KMS-11 (cell line): ENCODE measurements at regions not wholly inside any gene's neighbourhood (a gene's known extent, or its start where the extent isn't known, plus 50 kb on each side); places are given as distances from the start of the nearest gene placed in this dataset.

Experiments used
- H2AFZ ChIP-seq: fragments of 200-600 bp; sonication (generic); 2 replicates; pipeline ENCODE4 v1.6.1; 2016; ENCODE audit warnings: antibody characterized with exemption, mixed run types, low read depth
- H3K27ac ChIP-seq: fragments of 200-600 bp; sonication (generic); 2 replicates; pipeline ENCODE4 v1.6.1; 2016; ENCODE audit warnings: mild to moderate bottlenecking, mixed run types
- H3K27me3 ChIP-seq: fragments of 200-600 bp; sonication (generic); 2 replicates; pipeline ENCODE4 v1.6.1; 2017; ENCODE audit warnings: mild to moderate bottlenecking, low read depth, mixed run types, moderate library complexity; ENCODE audit not compliant: insufficient read depth
- H3K36me3 ChIP-seq: fragments of 200-600 bp; sonication (generic); 2 replicates; pipeline ENCODE4 v1.6.1; 2017; ENCODE audit warnings: mild to moderate bottlenecking, mixed run types; ENCODE audit not compliant: insufficient read depth
- H3K4me1 ChIP-seq: fragments of 200-600 bp; sonication (generic); 2 replicates; pipeline ENCODE4 v1.6.1; 2016; ENCODE audit warnings: mild to moderate bottlenecking, low read depth, mixed run types; ENCODE audit not compliant: poor library complexity, severe bottlenecking
- H3K4me2 ChIP-seq: fragments of 200-600 bp; sonication (generic); 2 replicates; pipeline ENCODE4 v1.7.0; 2016; ENCODE audit warnings: mild to moderate bottlenecking, mixed run types
- H3K4me3 ChIP-seq: fragments of 200-600 bp; sonication (generic); IDR thresholded peaks from 2 replicates; pipeline ENCODE4 v1.6.1; 2017; ENCODE audit warnings: low read depth, low read length, mixed read lengths; ENCODE audit not compliant: insufficient read depth
- H3K79me2 ChIP-seq: fragments of 200-600 bp; sonication (generic); 2 replicates; pipeline ENCODE4 v1.6.1; 2016; ENCODE audit warnings: low read depth, mixed run types; ENCODE audit not compliant: insufficient read depth
- H3K9ac ChIP-seq: fragments of 200-600 bp; sonication (generic); 2 replicates; pipeline ENCODE4 v1.6.1; 2016; ENCODE audit warnings: mild to moderate bottlenecking, mixed run types
- H4K20me1 ChIP-seq: fragments of 200-600 bp; sonication (generic); 2 replicates; pipeline ENCODE4 v1.6.1; 2016; ENCODE audit warnings: mild to moderate bottlenecking, mixed run types; ENCODE audit not compliant: insufficient read depth
- CTCF ChIP-seq: fragments of 200-600 bp; sonication (generic); conservative IDR thresholded peaks from 2 replicates; pipeline ENCODE4 v1.6.1; 2017; ENCODE audit warnings: low read depth, mild to moderate bottlenecking, antibody characterized with exemption, low read length, moderate library complexity, mixed read lengths

- TF ChIP-seq CTCF = no peak
- H4K20me1 ChIP-seq = no peaks in the 10 kb centered on the region
- no peaks in the 10 kb centered on the region for H3K4me1 ChIP-seq
- no peaks in the 10 kb centered on the region for H3K79me2 ChIP-seq
- no peaks in the 10 kb centered on the region for H3K36me3 ChIP-seq
- no peak overlapping the region for H3K9ac ChIP-seq
- no peak overlapping the region for H3K4me2 ChIP-seq
- H3K27ac ChIP-seq = no peak overlapping the region
- H2AFZ ChIP-seq = no peak overlapping the region
- H3K4me3 ChIP-seq = no peak overlapping the region
- H3K27me3 ChIP-seq = peaks cover 2% of the 10 kb centered on the region; the same call in 1 of the 2 replicates
Measured at GRCh38 chr22:26974914-26975803, 317.8 kb downstream of the MIAT start.

DNA sequence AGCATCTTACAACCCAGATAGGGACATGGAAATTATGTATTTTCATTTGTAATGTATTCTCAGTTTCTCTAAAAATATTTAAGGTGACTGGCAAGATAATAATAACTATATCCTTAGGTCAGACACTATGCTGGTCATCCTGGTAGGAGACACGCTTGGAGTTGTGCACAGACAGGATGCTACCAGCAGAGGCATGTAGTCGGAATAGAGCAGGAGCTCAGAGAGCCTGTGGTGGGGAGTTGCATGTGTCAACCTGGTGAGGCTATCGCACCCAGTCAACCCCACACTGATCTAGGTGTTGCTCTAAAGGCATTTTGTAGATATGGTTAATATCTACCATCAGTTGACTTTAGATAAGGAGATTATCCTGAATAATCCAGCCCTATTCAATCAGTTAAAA, 318.5 kb downstream of the MIAT start:
- Histone ChIP-seq H3K79me2 (no peaks in the 10 kb centered on the region), H3K4me1 (no peaks in the 10 kb centered on the region), H3K4me2 (no peak overlapping the region), H3K9ac (no peak overlapping the region), H3K4me3 (no peak overlapping the region), H2AFZ (no peak overlapping the region), H4K20me1 (no peaks in the 10 kb centered on the region), H3K27me3 (peaks cover 2% of the 10 kb centered on the region; the same call in 1 of the 2 replicates), H3K36me3 (no peaks in the 10 kb centered on the region), H3K27ac (no peak overlapping the region)
- TF ChIP-seq CTCF = no peak

GRCh38 chr22:26977741-26978376, 320.5 kb downstream of the MIAT start:
- Histone ChIP-seq H3K4me2 (no peak overlapping the region), H4K20me1 (no peaks in the 10 kb centered on the region), H3K27ac (no peak overlapping the region), H3K27me3 (no peaks in the 10 kb centered on the region; the same call in 1 of the 2 replicates), H3K36me3 (no peaks in the 10 kb centered on the region), H3K4me3 (no peak overlapping the region), H3K9ac (no peak overlapping the region), H2AFZ (no peak overlapping the region), H3K79me2 (no peaks in the 10 kb centered on the region), H3K4me1 (no peaks in the 10 kb centered on the region)
- TF ChIP-seq CTCF = no peak

DNA sequence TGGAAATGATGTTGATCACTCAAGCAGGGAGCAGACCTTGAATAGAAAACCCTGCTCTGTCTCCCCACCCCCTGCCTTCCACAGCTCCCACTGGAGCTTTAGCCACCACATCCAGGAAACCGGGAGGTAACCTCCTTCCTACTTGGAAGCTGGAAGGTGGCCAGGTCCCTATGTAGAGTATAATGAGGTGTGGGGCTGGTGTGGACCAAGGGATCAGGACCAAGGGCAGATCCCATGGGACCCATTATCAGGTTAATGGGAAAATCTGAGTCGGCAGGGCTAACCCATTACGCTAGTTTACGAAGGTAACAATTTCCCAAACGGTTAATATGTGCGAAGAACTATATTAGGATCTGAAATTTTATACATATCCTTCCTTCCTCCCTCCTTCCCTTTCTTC, 321.9 kb downstream of the MIAT start:
- Histone ChIP-seq H4K20me1 (no peaks in the 10 kb centered on the region), H3K79me2 (no peaks in the 10 kb centered on the region), H3K27ac (no peak overlapping the region), H3K4me3 (no peak overlapping the region), H3K36me3 (no peaks in the 10 kb centered on the region), H3K27me3 (no peaks in the 10 kb centered on the region; the same call in 1 of the 2 replicates), H3K4me2 (no peak overlapping the region), H2AFZ (no peak overlapping the region), H3K4me1 (no peaks in the 10 kb centered on the region), H3K9ac (no peak overlapping the region)
- TF ChIP-seq CTCF = no peak
